ENCODE measurements at regions not wholly inside any gene's neighbourhood (a gene's known extent, or its start where the extent isn't known, plus 50 kb on each side); places are given as distances from the start of the nearest gene placed in this dataset.

DNA sequence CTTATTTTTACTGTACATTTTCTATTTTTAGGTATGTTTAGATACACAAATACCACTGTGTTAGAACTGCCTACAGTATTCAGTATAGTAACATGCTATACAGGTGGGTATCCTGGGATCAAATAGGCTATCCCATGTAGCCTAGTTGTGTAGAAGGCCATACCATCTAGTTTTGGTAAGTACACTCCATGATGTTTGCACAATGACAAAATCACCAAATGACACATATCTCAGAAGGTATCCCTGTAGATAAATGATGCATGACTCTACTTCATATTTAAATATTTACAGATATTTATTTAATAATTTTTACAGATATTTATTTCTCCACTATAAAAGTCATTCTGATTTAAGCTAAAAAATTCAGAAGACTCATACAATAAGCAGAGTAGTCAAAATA lies 233.8 kb upstream of the OSR1 start:
- TF ChIP-seq CTCF (IDR thresholded peaks at IDR 0.05) (no peak), POLR2AphosphoS5 (IDR thresholded peaks at IDR 0.05; ENCODE audit: insufficient read depth in 1 of 2, low read depth in 1 of 2) (no peak), POLR2A (IDR thresholded peaks at IDR 0.05) (no peak)

Measured in vagina (tissue), 2 donors.